HUES64 (cell line): ENCODE measurements at regions not wholly inside any gene's neighbourhood (a gene's known extent, or its start where the extent isn't known, plus 50 kb on each side); places are given as distances from the start of the nearest gene placed in this dataset.

Source experiments
- H3K27ac ChIP-seq: 2 replicates; pipeline ENCODE4 v1.7.0; 2013; ENCODE audit warnings: low read depth, low read length, inconsistent platforms
- H3K27me3 ChIP-seq: 2 replicates; pipeline ENCODE4 v1.6.1; 2013; ENCODE audit warnings: mild to moderate bottlenecking, low read length; ENCODE audit not compliant: insufficient read depth
- H3K36me3 ChIP-seq: 2 replicates; pipeline ENCODE4 v1.6.1; 2013; ENCODE audit warnings: mild to moderate bottlenecking, low read length; ENCODE audit not compliant: insufficient read depth
- H3K4me1 ChIP-seq: 2 replicates; pipeline ENCODE4 v1.6.1; 2013; ENCODE audit warnings: mild to moderate bottlenecking, low read length, moderate library complexity; ENCODE audit not compliant: insufficient read depth
- H3K4me3 ChIP-seq: 2 replicates; pipeline ENCODE4 v1.5.1; 2013; ENCODE audit warnings: mild to moderate bottlenecking, low read length, moderate library complexity
- H3K9ac ChIP-seq: 2 replicates; pipeline ENCODE4 v1.6.1; 2013; ENCODE audit warnings: mild to moderate bottlenecking, low read depth, low read length
- H3K9me3 ChIP-seq: 2 replicates; pipeline ENCODE4 v1.6.1; 2013; ENCODE audit warnings: low read depth, low read length; ENCODE audit not compliant: insufficient read depth
- WGBS: fragments of 150-250, 120-280 bp; methylation state at CpG from one replicate; pipeline ENCODE4 v1.1.7; 2013; ENCODE audit warnings: missing lambda C conversion rate; 5-methylcytosine and 5-hydroxymethylcytosine counted together

DNA sequence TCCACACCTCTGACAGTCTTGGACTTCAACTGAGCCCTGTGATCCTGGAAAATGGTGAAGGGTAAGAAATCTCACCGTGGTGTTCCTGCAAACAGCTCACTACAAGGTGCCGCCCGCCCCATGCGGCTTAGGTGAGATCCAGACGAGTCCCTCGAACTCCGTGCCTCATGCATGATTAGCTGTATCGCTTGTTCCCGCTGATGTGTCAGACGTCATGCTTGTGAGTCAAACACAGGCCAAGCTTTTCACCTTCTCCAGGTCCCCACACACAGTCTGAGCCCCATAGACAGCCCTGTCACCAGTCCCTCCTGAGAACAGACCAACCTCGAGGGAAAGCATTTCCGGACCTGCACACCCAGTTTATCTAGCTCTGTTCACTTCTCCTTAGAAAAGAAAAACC lies 740.5 kb downstream of the GALR1 start:
- no peaks in the 10 kb centered on the region for H3K36me3 ChIP-seq
- H3K9me3 ChIP-seq = no peaks in the 10 kb centered on the region
- H3K27me3 ChIP-seq = no peaks in the 10 kb centered on the region
- no peak overlapping the region for H3K9ac ChIP-seq
- no peak overlapping the region for H3K4me3 ChIP-seq
- H3K27ac ChIP-seq = no peak overlapping the region
- no peaks in the 10 kb centered on the region for H3K4me1 ChIP-seq
- WGBS = 96% methylated on average over 12 of the region's 12 CpGs

DNA sequence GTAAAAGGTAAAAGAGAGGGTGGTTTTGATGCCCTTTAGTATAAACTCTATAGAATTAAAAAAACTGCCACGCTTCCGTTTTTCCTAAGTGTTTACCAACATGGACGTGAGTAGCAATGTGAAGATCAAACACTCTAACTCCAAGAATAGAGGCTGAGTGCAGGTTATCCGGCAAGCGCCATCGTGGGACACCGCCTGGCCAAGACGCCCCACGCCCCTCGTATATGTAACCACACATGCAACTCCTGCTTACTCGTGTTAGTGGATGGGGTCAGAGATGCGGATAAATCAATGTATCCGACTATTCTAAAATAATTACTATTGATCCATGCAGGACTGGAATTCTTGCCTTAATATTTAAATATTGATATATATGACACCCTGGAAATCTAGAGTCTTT lies 741.3 kb downstream of the GALR1 start:
- no peak overlapping the region for H3K9ac ChIP-seq
- no peak overlapping the region for H3K27ac ChIP-seq
- no peaks in the 10 kb centered on the region for H3K9me3 ChIP-seq
- H3K36me3 ChIP-seq = no peaks in the 10 kb centered on the region
- no peaks in the 10 kb centered on the region for H3K27me3 ChIP-seq
- no peaks in the 10 kb centered on the region for H3K4me1 ChIP-seq
- H3K4me3 ChIP-seq = no peak overlapping the region
- 97% methylated on average over 11 of the region's 13 CpGs for WGBS

DNA sequence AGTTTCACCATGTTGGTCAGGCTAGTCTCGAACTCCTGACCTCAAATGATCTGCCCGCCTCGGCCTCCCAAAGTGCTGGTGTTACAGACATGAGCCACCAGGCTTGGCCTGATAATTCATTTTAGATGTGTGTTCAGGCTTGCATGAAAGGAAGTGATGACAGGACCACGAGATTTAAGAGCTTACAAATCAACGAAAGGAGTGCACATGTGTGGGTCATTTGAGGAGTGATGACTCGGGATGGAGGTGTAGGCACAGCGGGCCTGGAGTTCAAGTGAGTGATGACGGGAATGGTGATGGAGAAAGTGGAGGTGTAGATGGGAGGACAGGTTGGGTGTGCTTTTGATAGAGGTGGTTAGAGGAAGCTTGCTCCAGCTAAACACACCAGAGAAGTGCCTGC lies 742.4 kb downstream of the GALR1 start:
- no peaks in the 10 kb centered on the region for H3K9me3 ChIP-seq
- no peaks in the 10 kb centered on the region for H3K27me3 ChIP-seq
- no peak overlapping the region for H3K27ac ChIP-seq
- H3K36me3 ChIP-seq = no peaks in the 10 kb centered on the region
- H3K4me1 ChIP-seq = no peaks in the 10 kb centered on the region
- H3K4me3 ChIP-seq = no peak overlapping the region
- 95% methylated on average over 8 of the region's 8 CpGs for WGBS
- no peak overlapping the region for H3K9ac ChIP-seq

DNA sequence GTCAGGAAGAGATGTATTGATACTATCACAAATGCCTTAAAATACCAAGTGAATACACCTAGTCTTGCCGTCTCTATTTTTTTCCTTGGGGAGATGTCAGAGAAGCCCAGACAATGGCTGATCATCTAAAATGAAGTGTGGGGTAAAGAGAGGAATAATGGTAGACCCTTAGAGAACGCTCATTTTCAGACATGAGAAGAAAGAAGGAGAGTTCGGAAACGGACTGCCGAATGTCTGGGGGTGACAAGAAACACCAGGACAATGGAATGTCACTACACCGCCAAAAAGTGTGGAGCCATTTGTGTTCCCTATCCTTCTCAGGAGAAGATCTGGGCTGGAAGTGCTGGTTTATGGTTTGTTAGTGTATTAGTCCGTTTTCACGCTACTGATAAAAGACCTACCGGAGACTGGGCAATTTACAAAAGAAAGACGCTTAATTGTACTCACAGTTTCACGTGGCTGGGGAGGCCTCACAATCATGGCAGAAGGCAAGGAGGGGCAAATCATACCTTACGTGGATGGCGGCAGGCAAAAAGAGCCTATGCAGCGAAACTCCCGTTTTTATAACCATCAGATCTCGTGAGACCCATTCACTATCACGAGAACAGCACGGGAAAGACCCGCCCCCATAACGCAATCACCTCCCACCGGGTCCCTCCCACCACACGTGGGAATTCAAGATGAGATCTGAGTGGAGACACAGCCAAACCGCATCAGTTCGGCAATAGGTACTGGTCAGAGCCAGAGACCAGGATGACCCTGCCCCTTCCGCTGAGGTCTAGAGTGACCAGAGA lies 743.7 kb downstream of the GALR1 start:
- H3K4me3 ChIP-seq = no peak overlapping the region
- H3K9me3 ChIP-seq = no peaks in the 10 kb centered on the region
- H3K27me3 ChIP-seq = no peaks in the 10 kb centered on the region
- no peaks in the 10 kb centered on the region for H3K36me3 ChIP-seq
- H3K9ac ChIP-seq = no peak overlapping the region
- H3K4me1 ChIP-seq = no peaks in the 10 kb centered on the region
- no peak overlapping the region for H3K27ac ChIP-seq
- 94% methylated on average over 25 of the region's 25 CpGs for WGBS

DNA sequence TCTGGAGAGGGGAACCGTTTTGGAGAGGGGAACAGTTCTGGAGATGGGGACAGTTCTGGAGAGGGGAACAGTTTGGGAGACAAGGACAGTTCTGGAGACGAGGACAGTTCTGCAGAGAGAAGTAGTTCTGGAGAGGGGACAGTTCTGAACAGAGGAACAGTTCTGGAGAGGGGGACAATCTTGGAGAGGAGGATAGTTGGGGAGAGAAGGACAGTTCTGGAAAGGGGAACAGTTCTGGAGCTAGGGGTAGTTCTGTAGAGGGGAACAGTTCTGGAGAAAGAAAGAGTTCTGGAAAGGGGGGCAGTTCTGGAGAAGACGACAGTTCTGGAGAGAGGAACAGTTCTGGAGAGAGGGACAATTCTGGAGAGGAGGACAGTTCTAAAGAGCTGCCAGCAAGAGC lies 745.9 kb downstream of the GALR1 start:
- no peak overlapping the region for H3K27ac ChIP-seq

DNA sequence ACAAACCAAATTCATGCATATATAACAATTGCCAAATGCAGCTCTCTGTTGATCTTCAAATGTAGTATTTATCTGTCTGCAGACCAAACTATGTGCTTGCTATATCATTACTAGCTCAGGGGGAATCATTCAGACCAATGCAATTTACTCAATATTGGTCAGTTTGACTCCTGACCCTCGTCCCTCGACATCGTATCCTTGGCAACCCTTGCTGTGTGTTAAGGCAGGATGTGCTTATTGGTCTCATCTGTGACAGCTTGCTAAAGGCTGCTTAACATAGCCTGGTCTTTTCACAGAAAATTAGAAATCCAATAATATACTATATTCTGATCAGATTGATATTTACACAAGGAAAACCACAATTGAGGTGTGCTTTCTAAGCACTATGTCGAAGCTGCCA lies 747.1 kb downstream of the GALR1 start:
- Histone ChIP-seq H3K27ac (no peak overlapping the region), H3K9me3 (peaks cover 11% of the 10 kb centered on the region; the same call in 1 of the 2 replicates), H3K27me3 (no peaks in the 10 kb centered on the region), H3K36me3 (no peaks in the 10 kb centered on the region), H3K9ac (no peak overlapping the region), H3K4me1 (no peaks in the 10 kb centered on the region), H3K4me3 (no peak overlapping the region)
- 95% methylated on average over 4 of the region's 4 CpGs for WGBS

More for the DNA sequence above, 745.9 kb downstream of the GALR1 start:
- H3K27me3 ChIP-seq = no peaks in the 10 kb centered on the region
- H3K36me3 ChIP-seq = no peaks in the 10 kb centered on the region
- no peak overlapping the region for H3K4me3 ChIP-seq
- no peak overlapping the region for H3K9ac ChIP-seq
- 0 out of 2 replicates have a peak, but pooled peaks cover 3% of the 10 kb centered on the region for H3K9me3 ChIP-seq
- no peaks in the 10 kb centered on the region for H3K4me1 ChIP-seq
- WGBS = 91% methylated on average over 3 of the region's 3 CpGs

DNA sequence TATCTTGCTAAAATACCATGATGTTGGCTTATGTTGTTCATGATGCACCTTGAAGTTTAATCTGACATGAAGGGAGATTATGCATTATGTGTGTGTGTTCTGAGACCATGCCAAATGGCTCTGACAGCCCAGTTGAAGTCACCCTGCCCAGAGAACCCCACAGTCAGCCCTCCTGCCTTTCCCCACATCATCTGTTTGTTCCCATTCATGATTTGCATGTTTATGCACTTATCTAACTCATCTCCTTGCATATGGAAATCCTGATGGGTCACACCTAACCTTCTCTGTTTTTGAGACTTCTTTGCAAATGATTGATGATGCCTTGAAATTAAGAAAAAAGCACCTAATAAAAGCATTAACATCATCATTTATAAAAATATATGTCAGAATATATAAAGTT lies 752.2 kb downstream of the GALR1 start:
- Histone ChIP-seq H3K9me3 (peaks cover 14% of the 10 kb centered on the region; the same call in 1 of the 2 replicates), H3K36me3 (no peaks in the 10 kb centered on the region), H3K27me3 (0 out of 2 replicates have a peak, but pooled peaks cover 3% of the 10 kb centered on the region), H3K9ac (no peak overlapping the region), H3K4me1 (peaks cover 24% of the 10 kb centered on the region), H3K27ac (no peak overlapping the region), H3K4me3 (no peak overlapping the region)

DNA sequence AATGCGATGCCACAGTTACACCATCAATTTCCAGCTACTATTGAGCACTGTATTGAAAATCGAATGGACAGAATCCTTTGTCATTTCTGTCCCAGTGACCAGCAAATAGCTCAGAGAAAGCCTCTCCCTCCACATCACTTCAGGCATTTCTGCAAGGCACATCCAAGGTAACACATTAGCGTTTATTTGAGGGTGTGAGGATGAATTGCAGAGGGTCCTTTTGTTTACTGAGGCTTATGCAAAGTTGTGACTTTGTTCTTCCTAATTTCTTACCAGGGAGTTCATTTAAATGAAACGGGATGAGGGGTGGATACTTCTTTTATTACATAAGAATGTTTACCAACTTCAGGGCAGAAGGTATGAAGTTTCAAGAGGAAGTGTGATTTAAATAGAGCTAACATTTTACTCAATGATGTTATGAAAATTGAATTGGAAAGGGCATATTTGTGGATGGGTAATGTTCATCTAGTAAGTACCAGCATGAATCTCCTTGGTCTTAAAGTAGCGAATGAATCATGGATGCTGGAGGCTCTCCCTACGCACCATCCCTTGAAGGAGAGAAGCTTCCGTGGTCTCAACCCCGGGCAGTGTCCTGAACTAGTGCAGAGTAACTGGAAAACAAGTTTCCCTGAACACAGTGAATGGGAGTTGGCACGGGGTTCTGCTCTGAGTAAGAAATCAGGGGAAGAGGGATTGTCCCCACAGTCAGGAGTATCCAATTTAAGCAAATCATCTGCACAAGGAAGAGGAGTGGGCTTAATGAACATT lies 756.5 kb downstream of the GALR1 start:
- peaks cover 39% of the 10 kb centered on the region for H3K4me1 ChIP-seq
- peaks cover 9% of the 10 kb centered on the region; the same call in 1 of the 2 replicates for H3K9me3 ChIP-seq
- H3K4me3 ChIP-seq = peak overlapping the region; percentile 12
- H3K27ac ChIP-seq = peak overlapping the region; percentile 79; the same call in 1 of the 2 replicates
- H3K27me3 ChIP-seq = 0 out of 2 replicates have a peak, but pooled peaks cover 3% of the 10 kb centered on the region
- WGBS = 20% methylated on average over 8 of the region's 9 CpGs
- H3K36me3 ChIP-seq = no peaks in the 10 kb centered on the region
- H3K9ac ChIP-seq = no peak overlapping the region

DNA sequence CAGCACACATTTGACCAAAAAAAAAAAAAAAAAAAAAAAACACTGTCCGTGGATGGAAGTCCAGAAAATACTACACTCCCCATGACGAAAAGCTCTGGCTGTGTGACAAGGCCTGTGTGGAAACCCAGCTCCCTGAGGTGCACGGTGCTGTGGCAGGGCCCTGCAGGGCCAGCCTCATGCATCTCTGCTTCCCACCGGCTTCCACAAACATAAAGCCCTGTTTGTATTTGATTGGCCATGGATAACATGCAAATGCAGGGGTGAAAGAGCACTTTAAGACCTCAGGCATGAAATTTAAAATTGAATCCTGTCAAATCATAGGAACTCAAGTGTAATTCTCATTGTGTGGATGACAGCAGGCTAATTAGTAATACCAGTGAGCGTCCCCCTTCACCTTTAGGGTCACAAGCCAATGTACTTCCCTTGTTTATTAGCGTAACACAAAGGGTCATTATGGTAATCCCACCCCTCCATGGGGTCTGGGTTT lies 757.2 kb downstream of the GALR1 start:
- Histone ChIP-seq H3K9me3 (0 out of 2 replicates have a peak, but pooled peaks cover 4% of the 10 kb centered on the region), H3K4me1 (peaks cover 39% of the 10 kb centered on the region), H3K27ac (peak overlapping the region; percentile 79; the same call in 1 of the 2 replicates), H3K27me3 (0 out of 2 replicates have a peak, but pooled peaks cover 3% of the 10 kb centered on the region), H3K9ac (no peak overlapping the region), H3K4me3 (peak overlapping the region; percentile 12), H3K36me3 (no peaks in the 10 kb centered on the region)
- 9% methylated on average over 6 of the region's 6 CpGs for WGBS

DNA sequence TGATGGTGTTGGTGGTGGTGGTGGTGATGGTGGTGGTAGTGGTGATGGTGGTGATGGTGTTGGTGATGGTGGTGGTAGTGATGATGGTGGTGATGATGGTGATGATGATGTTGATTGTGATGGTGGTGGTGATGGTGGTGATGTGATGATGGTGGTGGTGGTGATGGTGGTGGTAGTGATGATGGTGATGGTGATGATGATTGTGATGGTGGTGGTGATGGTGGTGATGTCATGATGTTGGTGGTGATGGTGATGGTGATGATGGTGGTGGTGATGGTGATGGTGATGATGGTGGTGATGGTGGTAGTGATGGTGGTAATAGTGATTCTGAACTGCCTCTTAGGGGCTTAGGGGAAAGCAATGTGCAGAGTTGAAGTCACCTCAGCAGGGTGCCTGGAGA lies 760.7 kb downstream of the GALR1 start:
- no peak overlapping the region for H3K4me3 ChIP-seq
- no peak overlapping the region for H3K9ac ChIP-seq
- no peaks in the 10 kb centered on the region for H3K36me3 ChIP-seq

DNA sequence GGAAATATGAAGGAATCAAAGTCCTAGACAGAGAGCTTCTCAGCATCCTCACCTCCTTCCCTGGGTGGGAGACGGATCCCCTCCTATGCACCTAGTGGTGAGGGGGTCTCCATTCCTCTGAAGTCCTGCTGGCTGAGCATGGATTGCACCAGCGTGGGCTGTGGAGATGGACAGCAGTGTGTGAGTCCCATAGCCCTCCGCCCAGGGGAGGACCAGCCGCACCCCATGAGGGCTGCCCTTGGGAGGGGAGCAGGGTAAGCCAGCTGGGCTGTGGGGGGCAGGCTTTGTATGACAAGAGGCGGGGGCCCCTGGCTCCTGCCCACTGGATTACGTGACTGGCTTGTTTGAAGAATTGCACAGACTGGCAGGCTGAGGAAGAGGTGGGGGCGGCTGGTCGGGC lies 768.2 kb downstream of the GALR1 start:
- H3K36me3 ChIP-seq = no peaks in the 10 kb centered on the region
- 92% methylated on average over 7 of the region's 8 CpGs for WGBS

More for the DNA sequence above, 760.7 kb downstream of the GALR1 start:
- H3K9me3 ChIP-seq = no peaks in the 10 kb centered on the region
- H3K27me3 ChIP-seq = no peaks in the 10 kb centered on the region
- peaks cover 27% of the 10 kb centered on the region for H3K4me1 ChIP-seq
- no peak overlapping the region for H3K27ac ChIP-seq

More for the DNA sequence above, 768.2 kb downstream of the GALR1 start:
- Histone ChIP-seq H3K27ac (no peak overlapping the region), H3K9me3 (no peaks in the 10 kb centered on the region), H3K4me3 (no peak overlapping the region), H3K27me3 (peaks cover 40% of the 10 kb centered on the region), H3K9ac (no peak overlapping the region), H3K4me1 (no peaks in the 10 kb centered on the region)
